GM23338 (cell line): ENCODE measurements at regions not wholly inside any gene's neighbourhood (a gene's known extent, or its start where the extent isn't known, plus 50 kb on each side); places are given as distances from the start of the nearest gene placed in this dataset.

Experiments used
- ATAC-seq: fragments of 200-7000 bp; cut with Tn5 transposase; 3 replicates; pipeline ENCODE4 v1.9.1; 2020
- DNase-seq: peaks from one replicate; pipeline ENCODE4 v3.0.0-alpha.2; 2015; ENCODE audit warnings: low spot score
- H2AFZ ChIP-seq: fragments of 200-600 bp; sonication (generic); 2 replicates; pipeline ENCODE4 v1.8.0; 2016; ENCODE audit warnings: antibody characterized with exemption, mild to moderate bottlenecking, moderate library complexity
- H3F3A ChIP-seq: fragments of 200-600 bp; sonication (generic); replicated peaks from 2 replicates; pipeline ENCODE4 v1.8.0; 2017; ENCODE audit warnings: antibody characterized with exemption, mixed run types, low read depth
- H3K27ac ChIP-seq: fragments of 200-600 bp; sonication (generic); 2 replicates; pipeline ENCODE4 v1.6.1; 2016; ENCODE audit warnings: low read depth
- H3K27me3 ChIP-seq: fragments of 200-600 bp; sonication (generic); 2 replicates; pipeline ENCODE4 v1.8.0; 2016; ENCODE audit warnings: mild to moderate bottlenecking, mixed run types, moderate library complexity; ENCODE audit not compliant: insufficient read depth
- H3K36me3 ChIP-seq: fragments of 200-600 bp; sonication (generic); 2 replicates; pipeline ENCODE4 v1.8.0; 2016; ENCODE audit warnings: mild to moderate bottlenecking; ENCODE audit not compliant: insufficient read depth
- H3K4me1 ChIP-seq: fragments of 200-600 bp; sonication (generic); 2 replicates; pipeline ENCODE4 v1.8.0; 2016; ENCODE audit warnings: mild to moderate bottlenecking, moderate library complexity; ENCODE audit not compliant: insufficient read depth
- H3K4me2 ChIP-seq: fragments of 200-600 bp; sonication (generic); 2 replicates; pipeline ENCODE4 v1.7.1; 2017; ENCODE audit warnings: mixed run types
- H3K4me3 ChIP-seq: fragments of 200-600 bp; sonication (generic); 2 replicates; pipeline ENCODE4 v1.6.1; 2016; ENCODE audit warnings: mixed run types
- H3K79me2 ChIP-seq: fragments of 200-600 bp; sonication (generic); replicated peaks from 2 replicates; pipeline ENCODE4 v1.8.0; 2017; ENCODE audit warnings: mild to moderate bottlenecking; ENCODE audit not compliant: insufficient read depth
- H3K9me2 ChIP-seq: fragments of 200-600 bp; sonication (generic); 2 replicates; pipeline ENCODE4 v1.8.0; 2017; ENCODE audit not compliant: insufficient read depth
- H4K20me1 ChIP-seq: fragments of 200-600 bp; sonication (generic); replicated peaks from 2 replicates; pipeline ENCODE4 v1.8.0; 2017; ENCODE audit warnings: mild to moderate bottlenecking; ENCODE audit not compliant: insufficient read depth
- H3K27ac Mint-ChIP-seq: 2 replicates; pipeline ENCODE4 v1.8.0; 2020; ENCODE audit warnings: inconsistent platforms, mild to moderate bottlenecking, moderate library complexity, mixed read lengths
- H3K27me3 Mint-ChIP-seq: 3 replicates; pipeline ENCODE4 v1.8.0; 2022; ENCODE audit warnings: low read depth, mild to moderate bottlenecking, moderate library complexity, mixed read lengths, inconsistent platforms; ENCODE audit not compliant: insufficient read depth, poor library complexity
- H3K36me3 Mint-ChIP-seq: 3 replicates; pipeline ENCODE4 v1.8.0; 2021; ENCODE audit warnings: low read depth, mild to moderate bottlenecking, inconsistent platforms, moderate library complexity, mixed read lengths
- H3K4me1 Mint-ChIP-seq: 3 replicates; pipeline ENCODE4 v1.8.0; 2020; ENCODE audit warnings: mild to moderate bottlenecking, inconsistent platforms, mixed read lengths
- H3K4me3 Mint-ChIP-seq: 3 replicates; pipeline ENCODE4 v1.8.0; 2021; ENCODE audit warnings: moderate library complexity, mild to moderate bottlenecking, inconsistent platforms, mixed read lengths
- H3K9me3 Mint-ChIP-seq: 3 replicates; pipeline ENCODE4 v1.8.0; 2020; ENCODE audit warnings: moderate library complexity, mild to moderate bottlenecking, inconsistent platforms, mixed read lengths
- CREB1 ChIP-seq: fragments of 250-450 bp; sonication (Bioruptor Pico); IDR thresholded peaks from 2 replicates; pipeline ENCODE4 v1.5.0; 2020; ENCODE audit warnings: low read depth, mild to moderate bottlenecking, moderate library complexity
- CTCF ChIP-seq, 2 experiments: fragments of 200-600 bp in 1 of 2; sonication (generic) in 1 of 2; conservative IDR thresholded peaks; 2 replicates each; pipeline versions ENCODE4 v1.5.1 to v1.6.1; 2016 to 2017; ENCODE audit warnings: antibody characterized with exemption in 2 of 2, low read depth in 2 of 2, mild to moderate bottlenecking in 2 of 2, moderate library complexity in 1 of 2
- ETS1 ChIP-seq: IDR thresholded peaks from 2 replicates; pipeline ENCODE4 v1.6.1; 2016; ENCODE audit warnings: antibody characterized with exemption
- EZH2 ChIP-seq: fragments of 200-600 bp; sonication (generic); IDR thresholded peaks from one replicate; pipeline ENCODE4 v1.8.0; 2017; ENCODE audit warnings: antibody characterized with exemption, mild to moderate bottlenecking, low read depth; ENCODE audit not compliant: unreplicated experiment
- EZH2phosphoT487 ChIP-seq: fragments of 200-600 bp; sonication (generic); IDR thresholded peaks from one replicate; pipeline ENCODE4 v1.8.1; 2018; ENCODE audit warnings: antibody characterized with exemption; ENCODE audit not compliant: unreplicated experiment
- JUNB ChIP-seq: IDR thresholded peaks from one replicate; pipeline ENCODE4 v1.6.1; 2016; ENCODE audit warnings: antibody characterized with exemption; ENCODE audit not compliant: unreplicated experiment
- NANOG ChIP-seq: IDR thresholded peaks from 2 replicates; pipeline ENCODE4 v1.6.1; 2016; ENCODE audit warnings: antibody characterized with exemption, borderline replicate concordance
- POLR2AphosphoS5 ChIP-seq: IDR thresholded peaks from 2 replicates; pipeline ENCODE4 v1.6.1; 2016; ENCODE audit warnings: antibody characterized with exemption, low read depth
- STAT1 ChIP-seq: IDR thresholded peaks from one replicate; pipeline ENCODE4 v1.6.1; 2016; ENCODE audit warnings: antibody characterized with exemption; ENCODE audit not compliant: unreplicated experiment
- ZNF114 ChIP-seq: fragments of 250-450 bp; sonication (Bioruptor Pico); IDR thresholded peaks from 2 replicates; pipeline ENCODE4 v1.5.0; 2020; ENCODE audit warnings: mild to moderate bottlenecking, moderate library complexity
- ZNF331 ChIP-seq: fragments of 250-450 bp; sonication (Bioruptor Pico); IDR thresholded peaks from 2 replicates; pipeline ENCODE4 v1.5.0; 2020; ENCODE audit warnings: low read depth, mild to moderate bottlenecking, moderate library complexity
- ZNF462 ChIP-seq: fragments of 250-450 bp; sonication (Bioruptor Pico); IDR thresholded peaks from 2 replicates; pipeline ENCODE4 v1.5.0; 2020; ENCODE audit warnings: mild to moderate bottlenecking, moderate library complexity

- DNase-seq (no peak), ATAC-seq (no peak)
- H3K9me3 Mint-ChIP-seq, result no peaks in the 10 kb centered on the region
- H3K27me3 Mint-ChIP-seq, result peaks cover 2% of the 10 kb centered on the region
- Histone ChIP-seq H3K79me2 (no peaks in the 10 kb centered on the region), H3K9me2 (peaks cover 8% of the 10 kb centered on the region), H3K4me1 (no peaks in the 10 kb centered on the region; the same call in 1 of the 2 replicates), H3F3A (no peaks in the 10 kb centered on the region), H4K20me1 (no peaks in the 10 kb centered on the region), H3K36me3 (no peaks in the 10 kb centered on the region), H2AFZ (no peak overlapping the region), H3K27me3 (no peaks in the 10 kb centered on the region), H3K4me3 (no peak overlapping the region), H3K4me2 (no peak overlapping the region), H3K27ac (no peak overlapping the region)
- H3K4me3 Mint-ChIP-seq, result no peak overlapping the region
- H3K4me1 Mint-ChIP-seq, result no peaks in the 10 kb centered on the region; the same call in 2 of the 3 replicates
- H3K36me3 Mint-ChIP-seq, result no peaks in the 10 kb centered on the region
- no peak for TF ChIP-seq ETS1
- no peak for TF ChIP-seq ZNF462 (CRISPR knock-in tag)
- no peak overlapping the region for H3K27ac Mint-ChIP-seq
Observed at GRCh38 chr10:88152728-88153133, 289.3 kb downstream of the PTEN start.

- H4K20me1 ChIP-seq, result no peaks in the 10 kb centered on the region
- no peak overlapping the region for H3K27ac ChIP-seq
- TF ChIP-seq ZNF331 (CRISPR knock-in tag) (no peak), POLR2AphosphoS5 (no peak), CREB1 (CRISPR knock-in tag) (no peak), JUNB (no peak), EZH2 (no peak), EZH2phosphoT487 (no peak), STAT1 (no peak), NANOG (no peak), CTCF (conservative IDR thresholded peaks at IDR 0.05; ENCODE audit: low read depth in 2 of 2) (no peak), ZNF114 (no peak)
Observed at GRCh38 chr10:88154596-88155250, 291.3 kb downstream of the PTEN start.

More at GRCh38 chr10:88154596-88155250, 291.3 kb downstream of the PTEN start:
- no peaks in the 10 kb centered on the region for H3K4me1 ChIP-seq
- H3K4me3 ChIP-seq, result no peak overlapping the region
- no peaks in the 10 kb centered on the region for H3K79me2 ChIP-seq
- H3K4me2 ChIP-seq, result no peak overlapping the region
- H3K27ac Mint-ChIP-seq, result no peak overlapping the region
- no peak overlapping the region for H3K4me3 Mint-ChIP-seq
- peaks cover 8% of the 10 kb centered on the region for H3K9me2 ChIP-seq
- H3K27me3 ChIP-seq, result no peaks in the 10 kb centered on the region
- H3K27me3 Mint-ChIP-seq, result peaks cover 2% of the 10 kb centered on the region
- no peak overlapping the region for H2AFZ ChIP-seq
- H3F3A ChIP-seq, result no peaks in the 10 kb centered on the region
- H3K36me3 Mint-ChIP-seq, result no peaks in the 10 kb centered on the region
- ATAC-seq (no peak), DNase-seq (no peak)
- no peaks in the 10 kb centered on the region for H3K4me1 Mint-ChIP-seq
- H3K36me3 ChIP-seq, result no peaks in the 10 kb centered on the region
- H3K9me3 Mint-ChIP-seq, result no peaks in the 10 kb centered on the region
